ENCODE measurements at regions not wholly inside any gene's neighbourhood (a gene's known extent, or its start where the extent isn't known, plus 50 kb on each side); places are given as distances from the start of the nearest gene placed in this dataset.

DNA sequence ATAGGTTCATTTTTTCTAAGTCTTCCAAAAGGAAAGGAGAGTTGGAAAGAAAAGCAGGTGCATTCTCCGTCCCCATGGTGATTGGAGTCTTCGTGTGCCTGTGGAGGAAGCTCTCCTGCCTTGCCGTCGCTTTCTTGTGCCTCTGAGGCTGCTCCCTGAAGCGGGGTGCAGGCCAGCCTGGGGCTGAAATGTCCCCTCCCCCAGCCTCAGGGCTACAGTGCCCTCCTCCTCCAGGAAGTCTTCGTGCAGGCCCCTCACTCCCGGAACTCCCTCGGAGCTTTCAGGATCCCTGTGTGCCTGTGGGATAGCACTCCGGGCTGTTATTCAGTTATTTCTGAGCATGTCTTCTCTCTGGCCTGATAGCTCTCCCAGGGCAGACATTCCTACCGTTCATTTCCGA, 569.2 kb downstream of the VRK1 start:
- H3K4me3 ChIP-seq (ENCODE audit: low read depth in 2 of 2, low read length in 1 of 2) = no peak overlapping the region
- H3K4me2 ChIP-seq = no peak overlapping the region
- CTCF ChIA-PET = no interaction called here
- 10% methylated on average over 9 of the region's 11 CpGs for WGBS (ENCODE audit: low lambda C conversion rate)
- POLR2A ChIA-PET = no interaction called here
- no peak overlapping the region for H2AFZ ChIP-seq (ENCODE audit: low read depth)
- no peaks in the 10 kb centered on the region for H3K9me3 ChIP-seq
- no peaks in the 10 kb centered on the region for H4K20me1 ChIP-seq (ENCODE audit: insufficient read depth)
- no peaks in the 10 kb centered on the region for H3K79me2 ChIP-seq (ENCODE audit: insufficient read depth)
- no peak for TF ChIP-seq GABPA (IDR thresholded peaks at IDR 0.05; ENCODE audit: low read depth)
- no peak for TF ChIP-seq CHD2 (IDR thresholded peaks at IDR 0.05; ENCODE audit: low read length, partially characterized antibody)
- TF ChIP-seq, protein P1, sequence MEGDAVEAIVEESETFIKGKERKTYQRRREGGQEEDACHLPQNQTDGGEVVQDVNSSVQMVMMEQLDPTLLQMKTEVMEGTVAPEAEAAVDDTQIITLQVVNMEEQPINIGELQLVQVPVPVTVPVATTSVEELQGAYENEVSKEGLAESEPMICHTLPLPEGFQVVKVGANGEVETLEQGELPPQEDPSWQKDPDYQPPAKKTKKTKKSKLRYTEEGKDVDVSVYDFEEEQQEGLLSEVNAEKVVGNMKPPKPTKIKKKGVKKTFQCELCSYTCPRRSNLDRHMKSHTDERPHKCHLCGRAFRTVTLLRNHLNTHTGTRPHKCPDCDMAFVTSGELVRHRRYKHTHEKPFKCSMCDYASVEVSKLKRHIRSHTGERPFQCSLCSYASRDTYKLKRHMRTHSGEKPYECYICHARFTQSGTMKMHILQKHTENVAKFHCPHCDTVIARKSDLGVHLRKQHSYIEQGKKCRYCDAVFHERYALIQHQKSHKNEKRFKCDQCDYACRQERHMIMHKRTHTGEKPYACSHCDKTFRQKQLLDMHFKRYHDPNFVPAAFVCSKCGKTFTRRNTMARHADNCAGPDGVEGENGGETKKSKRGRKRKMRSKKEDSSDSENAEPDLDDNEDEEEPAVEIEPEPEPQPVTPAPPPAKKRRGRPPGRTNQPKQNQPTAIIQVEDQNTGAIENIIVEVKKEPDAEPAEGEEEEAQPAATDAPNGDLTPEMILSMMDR (IDR thresholded peaks at IDR 0.05) = no peak
- TF ChIP-seq, protein P2, sequence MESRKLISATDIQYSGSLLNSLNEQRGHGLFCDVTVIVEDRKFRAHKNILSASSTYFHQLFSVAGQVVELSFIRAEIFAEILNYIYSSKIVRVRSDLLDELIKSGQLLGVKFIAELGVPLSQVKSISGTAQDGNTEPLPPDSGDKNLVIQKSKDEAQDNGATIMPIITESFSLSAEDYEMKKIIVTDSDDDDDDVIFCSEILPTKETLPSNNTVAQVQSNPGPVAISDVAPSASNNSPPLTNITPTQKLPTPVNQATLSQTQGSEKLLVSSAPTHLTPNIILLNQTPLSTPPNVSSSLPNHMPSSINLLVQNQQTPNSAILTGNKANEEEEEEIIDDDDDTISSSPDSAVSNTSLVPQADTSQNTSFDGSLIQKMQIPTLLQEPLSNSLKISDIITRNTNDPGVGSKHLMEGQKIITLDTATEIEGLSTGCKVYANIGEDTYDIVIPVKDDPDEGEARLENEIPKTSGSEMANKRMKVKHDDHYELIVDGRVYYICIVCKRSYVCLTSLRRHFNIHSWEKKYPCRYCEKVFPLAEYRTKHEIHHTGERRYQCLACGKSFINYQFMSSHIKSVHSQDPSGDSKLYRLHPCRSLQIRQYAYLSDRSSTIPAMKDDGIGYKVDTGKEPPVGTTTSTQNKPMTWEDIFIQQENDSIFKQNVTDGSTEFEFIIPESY (IDR thresholded peaks at IDR 0.05; ENCODE audit: borderline replicate concordance, low read depth) = no peak
- TF ChIP-seq FOXJ3 (CRISPR knock-in tag; IDR thresholded peaks at IDR 0.05) = no peak
- TF ChIP-seq MEF2A (IDR thresholded peaks at IDR 0.05; ENCODE audit: borderline replicate concordance, low read depth) = no peak
- no peak for TF ChIP-seq ELF1 (IDR thresholded peaks at IDR 0.05)
- no peak for TF ChIP-seq EP300 (IDR thresholded peaks at IDR 0.05; ENCODE audit: borderline replicate concordance in 1 of 2, low read depth in 1 of 2, low read length in 1 of 2)
- no peak for TF ChIP-seq FOSL2 (IDR thresholded peaks at IDR 0.05; ENCODE audit: borderline replicate concordance, low read depth)
- TF ChIP-seq RAD21 (IDR thresholded peaks at IDR 0.05; ENCODE audit: low read length) = no peak
- no peak for TF ChIP-seq SIN3A (IDR thresholded peaks at IDR 0.05; ENCODE audit: borderline replicate concordance, low read depth, low read length)
- no peak for TF ChIP-seq MXI1 (IDR thresholded peaks at IDR 0.05; ENCODE audit: low read depth, low read length)
- no peak for TF ChIP-seq NFIC (IDR thresholded peaks at IDR 0.05; ENCODE audit: borderline replicate concordance)
- no peak for TF ChIP-seq RXRA (IDR thresholded peaks at IDR 0.05; ENCODE audit: borderline replicate concordance, low read depth)
- TF ChIP-seq POLR2AphosphoS5 (IDR thresholded peaks at IDR 0.05; ENCODE audit: low read depth, low read length) = no peak
- TF ChIP-seq EZH2phosphoT487 (IDR thresholded peaks at IDR 0.05; ENCODE audit: borderline replicate concordance, low read depth) = no peak
- no peak for TF ChIP-seq SMC3 (IDR thresholded peaks at IDR 0.05; ENCODE audit: low read depth, low read length)
- TF ChIP-seq, protein P3, sequence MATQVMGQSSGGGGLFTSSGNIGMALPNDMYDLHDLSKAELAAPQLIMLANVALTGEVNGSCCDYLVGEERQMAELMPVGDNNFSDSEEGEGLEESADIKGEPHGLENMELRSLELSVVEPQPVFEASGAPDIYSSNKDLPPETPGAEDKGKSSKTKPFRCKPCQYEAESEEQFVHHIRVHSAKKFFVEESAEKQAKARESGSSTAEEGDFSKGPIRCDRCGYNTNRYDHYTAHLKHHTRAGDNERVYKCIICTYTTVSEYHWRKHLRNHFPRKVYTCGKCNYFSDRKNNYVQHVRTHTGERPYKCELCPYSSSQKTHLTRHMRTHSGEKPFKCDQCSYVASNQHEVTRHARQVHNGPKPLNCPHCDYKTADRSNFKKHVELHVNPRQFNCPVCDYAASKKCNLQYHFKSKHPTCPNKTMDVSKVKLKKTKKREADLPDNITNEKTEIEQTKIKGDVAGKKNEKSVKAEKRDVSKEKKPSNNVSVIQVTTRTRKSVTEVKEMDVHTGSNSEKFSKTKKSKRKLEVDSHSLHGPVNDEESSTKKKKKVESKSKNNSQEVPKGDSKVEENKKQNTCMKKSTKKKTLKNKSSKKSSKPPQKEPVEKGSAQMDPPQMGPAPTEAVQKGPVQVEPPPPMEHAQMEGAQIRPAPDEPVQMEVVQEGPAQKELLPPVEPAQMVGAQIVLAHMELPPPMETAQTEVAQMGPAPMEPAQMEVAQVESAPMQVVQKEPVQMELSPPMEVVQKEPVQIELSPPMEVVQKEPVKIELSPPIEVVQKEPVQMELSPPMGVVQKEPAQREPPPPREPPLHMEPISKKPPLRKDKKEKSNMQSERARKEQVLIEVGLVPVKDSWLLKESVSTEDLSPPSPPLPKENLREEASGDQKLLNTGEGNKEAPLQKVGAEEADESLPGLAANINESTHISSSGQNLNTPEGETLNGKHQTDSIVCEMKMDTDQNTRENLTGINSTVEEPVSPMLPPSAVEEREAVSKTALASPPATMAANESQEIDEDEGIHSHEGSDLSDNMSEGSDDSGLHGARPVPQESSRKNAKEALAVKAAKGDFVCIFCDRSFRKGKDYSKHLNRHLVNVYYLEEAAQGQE (IDR thresholded peaks at IDR 0.05; ENCODE audit: low read depth, low read length) = no peak
- no peak for TF ChIP-seq TCF12 (IDR thresholded peaks at IDR 0.05)
- no peaks in the 10 kb centered on the region for H3K9me2 ChIP-seq
- no peaks in the 10 kb centered on the region for H3F3A ChIP-seq (replicated peaks; ENCODE audit: insufficient read depth)
- no peaks in the 10 kb centered on the region for H3K4me1 ChIP-seq (ENCODE audit: control insufficient read depth in 1 of 2, insufficient read depth in 2 of 2, low read depth in 1 of 2, low read length in 1 of 2)
- no peaks in the 10 kb centered on the region for H3K36me3 ChIP-seq (replicated peaks in 1 of 2; ENCODE audit: control insufficient read depth in 1 of 2, insufficient read depth in 2 of 2, low read length in 1 of 2)
- H3K9ac ChIP-seq = no peak overlapping the region
- H3K27ac ChIP-seq (ENCODE audit: low read depth in 2 of 2, low read length in 1 of 2) = no peak overlapping the region
- H3K27me3 ChIP-seq (ENCODE audit: insufficient read depth) = no peaks in the 10 kb centered on the region
- no peak for DNase-seq

Data from SK-N-SH (cell line).